ENCODE measurements at regions not wholly inside any gene's neighbourhood (a gene's known extent, or its start where the extent isn't known, plus 50 kb on each side); places are given as distances from the start of the nearest gene placed in this dataset.
"Not testable (repeated sequence)": the region's sequence is repeated elsewhere in the genome, so short reads cannot be mapped to it uniquely, and the experiment has no call there.

DNA sequence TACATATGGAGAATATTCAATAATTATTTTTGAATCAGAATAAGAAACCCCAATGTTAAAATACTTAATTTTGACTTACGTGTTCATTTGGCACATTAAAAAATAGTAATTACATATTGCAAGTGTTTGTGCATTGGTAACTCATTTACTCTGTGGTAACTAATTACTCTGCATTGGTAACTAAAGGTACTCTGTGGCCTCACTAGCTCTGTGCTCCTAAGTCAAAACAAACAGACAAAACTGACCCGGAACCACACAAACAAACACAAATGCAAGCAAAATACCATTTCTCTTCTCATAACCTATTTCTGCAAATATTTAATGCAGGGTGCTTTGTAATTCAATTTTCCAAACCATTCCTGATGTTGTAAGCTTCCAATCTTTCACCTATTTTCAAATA, 1244.3 kb downstream of the REEP3 start:
- in situ Hi-C loops (cut with MboI; ENCODE audit: low sequenced_read_pairs) = no loop called here

DNA sequence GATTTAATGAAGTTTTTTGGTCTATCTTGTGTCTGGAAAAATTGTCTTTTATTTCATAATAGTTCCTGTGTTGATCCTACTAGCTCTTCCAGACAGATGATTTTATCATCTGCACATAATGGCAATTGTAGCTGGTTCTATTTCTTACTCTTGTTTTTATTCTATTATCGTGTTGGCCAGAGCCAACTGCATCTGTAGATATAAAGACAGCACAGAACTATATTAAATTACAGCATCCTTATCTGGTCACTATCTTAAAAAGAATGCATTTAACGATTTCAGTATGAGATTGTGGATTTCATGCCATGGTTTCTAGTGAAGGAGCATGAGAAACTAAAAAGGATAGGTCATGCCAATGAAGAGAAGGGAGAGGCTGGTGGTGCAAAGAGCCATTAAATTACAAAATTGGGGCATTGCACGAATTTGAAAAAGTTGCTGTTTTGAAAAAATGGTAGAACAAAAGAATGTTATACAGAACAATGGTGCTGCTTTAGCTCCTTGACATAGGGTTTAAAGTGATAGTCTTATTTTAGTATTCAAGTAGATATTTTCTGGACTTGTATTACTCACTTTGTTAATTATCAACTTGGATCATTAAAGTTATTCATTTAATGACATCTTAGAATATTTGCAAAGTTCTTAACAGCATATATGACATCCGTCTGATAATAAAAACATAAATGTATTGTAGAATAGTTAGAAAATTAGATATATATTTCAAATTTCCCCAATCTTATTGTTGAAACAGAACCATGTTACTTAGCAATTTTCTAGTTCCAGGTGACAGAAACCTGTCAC, 1250.3 kb downstream of the REEP3 start:
- in situ Hi-C loops (cut with MboI; ENCODE audit: low sequenced_read_pairs) = no loop called here

DNA sequence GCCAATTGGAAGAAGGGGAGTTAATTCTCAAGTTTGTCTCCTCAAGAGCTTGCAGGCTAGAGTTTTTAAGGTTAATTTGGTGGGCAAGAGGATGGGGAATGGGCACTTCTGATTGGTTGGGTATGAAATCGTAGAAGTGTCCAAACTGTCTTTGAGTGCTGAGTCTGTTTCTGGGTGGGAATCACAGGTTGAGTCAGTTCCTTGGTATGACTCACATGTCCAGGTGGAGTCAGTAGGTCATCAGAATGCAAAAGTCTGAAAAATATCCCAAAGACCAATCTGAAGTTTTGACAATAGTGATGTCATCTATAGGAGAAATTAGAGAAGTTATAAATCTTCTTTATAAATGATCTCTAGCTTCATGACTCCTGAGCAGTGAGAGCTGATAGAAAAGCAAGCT, 1252.2 kb downstream of the REEP3 start:
- in situ Hi-C loops (cut with MboI; ENCODE audit: low sequenced_read_pairs) = no loop called here

DNA sequence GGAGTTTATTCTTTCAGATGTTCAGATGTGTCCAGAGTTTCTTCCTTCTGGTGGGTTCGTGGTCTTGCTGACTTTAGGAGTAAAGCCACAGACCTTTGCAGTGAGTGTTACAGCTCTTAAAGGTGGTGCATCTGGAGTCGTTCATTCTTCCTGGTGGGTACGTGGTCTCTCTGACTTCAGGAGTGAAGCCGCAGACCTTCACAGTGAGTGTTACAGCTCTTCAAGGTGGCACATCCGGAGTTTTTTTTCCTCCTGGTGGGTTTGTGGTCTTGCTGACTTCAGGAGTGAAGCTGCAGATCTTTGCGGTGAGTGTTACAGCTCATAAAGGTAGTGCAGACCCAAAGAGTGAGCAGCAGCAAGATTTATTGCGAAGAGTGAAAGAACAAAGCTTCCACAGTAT, 1263.2 kb downstream of the REEP3 start:
- in situ Hi-C loops (cut with MboI; ENCODE audit: low sequenced_read_pairs) = not testable (repeated sequence)

DNA sequence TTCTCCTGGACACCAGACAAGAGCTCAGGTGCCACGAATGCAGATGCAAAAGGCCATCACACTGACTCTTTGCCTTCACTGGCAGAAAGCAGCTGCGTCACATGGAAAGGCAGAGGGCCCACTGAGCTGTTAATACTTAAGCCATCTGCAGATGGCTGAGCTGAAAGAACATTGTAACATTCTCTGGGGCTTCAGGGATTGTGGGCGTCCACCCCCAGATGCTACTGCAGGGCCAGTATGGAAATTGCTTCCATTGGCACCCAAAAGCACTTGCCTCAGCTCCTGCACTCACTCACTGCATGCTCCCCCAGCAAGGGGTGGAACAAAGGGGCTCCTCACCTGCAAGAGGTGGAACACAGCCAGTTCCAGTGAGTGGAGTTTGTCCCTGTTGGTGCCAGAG, 1264.6 kb downstream of the REEP3 start:
- in situ Hi-C loops (cut with MboI; ENCODE audit: low sequenced_read_pairs) = no loop called here

DNA sequence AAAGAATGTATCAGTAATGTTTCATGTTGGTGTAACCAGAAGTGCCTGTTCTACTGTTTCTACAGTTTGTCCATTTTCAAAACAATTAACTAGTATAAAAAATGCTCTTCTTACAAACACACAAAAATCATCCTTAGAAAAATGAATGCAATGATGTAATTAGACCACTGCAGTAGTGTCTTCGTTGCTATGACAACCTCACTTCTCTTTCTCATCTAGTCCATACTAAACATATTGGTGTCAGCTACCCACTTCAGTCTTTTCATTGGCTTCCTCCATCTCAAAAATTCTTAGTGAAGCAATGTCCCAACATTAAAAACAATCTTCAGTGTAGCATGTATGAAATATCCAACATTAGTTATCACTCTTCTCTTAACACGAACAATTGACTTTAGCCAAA, 1265.8 kb downstream of the REEP3 start:
- in situ Hi-C loops (cut with MboI; ENCODE audit: low sequenced_read_pairs) = no loop called here

DNA sequence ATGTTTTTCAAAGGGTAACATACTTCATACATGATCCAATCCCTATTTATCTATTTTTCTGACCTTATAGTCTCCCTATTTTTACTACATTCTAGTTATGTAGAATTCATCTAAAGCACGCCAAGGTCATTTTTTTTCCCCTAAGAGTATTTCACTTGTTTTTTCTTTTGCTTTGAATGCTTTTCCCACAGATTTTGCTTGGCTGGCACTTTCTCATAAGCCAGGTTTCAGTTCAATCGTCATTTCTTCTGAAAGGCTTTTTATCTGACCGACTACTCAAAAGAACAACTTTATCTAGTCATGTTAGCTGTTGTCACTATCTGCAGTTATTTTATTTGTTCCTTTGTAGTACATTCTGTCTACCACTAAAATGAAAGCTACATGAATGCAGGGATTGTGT, 1274.6 kb downstream of the REEP3 start:
- in situ Hi-C loops (cut with MboI; ENCODE audit: low sequenced_read_pairs) = no loop called here

DNA sequence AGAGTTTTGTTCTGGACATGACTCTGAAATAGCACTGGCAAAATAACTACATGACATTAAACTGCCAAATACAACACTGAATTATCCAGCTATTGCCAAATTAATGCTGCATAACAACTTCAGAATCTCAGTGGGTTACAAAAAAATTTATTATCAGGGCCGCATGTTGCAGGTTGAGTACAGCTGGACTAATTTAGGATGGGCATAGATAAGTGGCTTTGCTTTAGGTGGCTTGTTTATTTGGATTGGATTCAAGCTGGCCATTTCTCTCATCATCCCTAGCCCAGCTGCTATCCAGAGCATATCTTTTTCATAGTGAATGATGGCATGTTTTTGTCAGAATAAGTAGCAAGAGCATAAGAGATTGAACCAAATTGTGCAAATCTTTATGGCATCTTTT, 1277.1 kb downstream of the REEP3 start:
- in situ Hi-C loops (cut with MboI; ENCODE audit: low sequenced_read_pairs) = no loop called here

DNA sequence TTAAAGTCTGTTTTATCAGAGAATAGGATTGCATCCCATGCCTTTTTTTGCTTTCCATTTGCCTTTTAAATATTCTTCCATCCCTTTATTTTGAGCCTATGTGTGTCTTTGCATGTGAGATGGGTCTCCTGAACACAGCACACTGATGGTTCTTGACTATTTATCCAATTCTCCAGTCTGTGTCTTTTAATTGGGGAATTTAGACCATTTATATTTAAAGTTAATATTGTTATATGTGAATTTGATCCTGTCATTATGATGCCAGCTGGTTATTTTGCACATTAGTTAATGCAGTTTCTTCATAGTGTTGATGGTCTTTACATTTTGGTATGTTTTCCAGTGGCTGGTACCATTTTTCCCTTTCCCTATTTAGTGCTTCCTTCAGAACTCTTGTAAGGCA, 1287.0 kb downstream of the REEP3 start:
- in situ Hi-C loops (cut with MboI; ENCODE audit: low sequenced_read_pairs) = not testable (repeated sequence)

DNA sequence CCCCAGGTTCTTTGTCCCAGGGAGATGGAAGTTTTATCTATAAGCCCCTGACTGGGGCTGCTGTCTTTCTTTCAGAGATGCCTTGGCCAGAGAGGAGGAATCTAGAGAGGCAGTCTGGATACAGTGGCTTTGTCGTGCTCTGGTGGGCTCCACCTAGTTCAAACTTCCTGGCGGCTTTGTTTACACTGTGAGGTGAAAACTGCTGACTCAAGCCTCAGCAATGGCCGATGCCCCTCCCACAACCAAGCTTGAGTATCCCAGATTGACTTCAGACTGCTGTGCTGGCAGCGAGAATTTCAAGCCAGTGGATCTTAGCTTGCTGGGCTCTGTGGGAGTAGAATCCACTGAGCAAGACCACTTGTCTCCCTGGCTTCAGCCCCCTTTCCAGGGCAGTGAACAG, 1288.8 kb downstream of the REEP3 start:
- in situ Hi-C loops (cut with MboI; ENCODE audit: low sequenced_read_pairs) = not testable (repeated sequence)

DNA sequence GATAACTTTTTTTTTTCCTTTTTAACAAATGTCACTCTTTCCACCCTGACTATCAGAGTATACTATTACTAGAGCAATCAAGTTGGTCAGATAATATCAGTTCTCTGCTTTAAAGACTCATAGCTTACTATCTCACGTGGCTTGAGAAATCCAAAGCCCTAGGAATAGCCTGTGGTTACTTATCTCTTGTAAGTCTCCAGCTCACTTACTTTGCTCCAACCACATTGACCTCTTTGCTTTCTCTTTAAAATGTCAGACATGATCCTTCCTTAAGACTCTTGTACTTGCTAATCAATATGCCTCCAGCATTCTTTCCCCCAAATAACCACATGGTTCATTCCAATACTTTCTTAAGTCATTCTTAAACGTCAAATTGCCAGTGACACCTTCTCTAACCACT, 1292.2 kb downstream of the REEP3 start:
- in situ Hi-C loops (cut with MboI; ENCODE audit: low sequenced_read_pairs) = no loop called here

DNA sequence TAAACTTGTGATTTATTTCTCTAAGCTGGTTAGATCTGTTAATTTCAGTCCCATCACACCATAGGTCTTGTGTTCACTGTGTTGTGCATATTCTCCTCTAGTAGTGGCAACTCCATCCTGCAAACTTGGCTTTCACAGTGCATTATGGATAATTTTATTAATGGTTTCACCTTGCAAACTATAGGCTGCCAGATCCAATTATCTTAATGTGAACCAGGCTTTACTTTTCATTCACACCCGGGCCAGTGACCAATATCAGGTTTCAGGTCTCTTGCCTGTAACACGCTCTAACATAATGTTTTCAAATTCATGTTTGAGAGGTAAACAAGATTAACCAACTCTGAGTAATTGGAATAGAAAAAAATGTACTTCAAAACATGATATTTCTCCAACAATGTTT, 1293.0 kb downstream of the REEP3 start:
- in situ Hi-C loops (cut with MboI; ENCODE audit: low sequenced_read_pairs) = no loop called here

DNA sequence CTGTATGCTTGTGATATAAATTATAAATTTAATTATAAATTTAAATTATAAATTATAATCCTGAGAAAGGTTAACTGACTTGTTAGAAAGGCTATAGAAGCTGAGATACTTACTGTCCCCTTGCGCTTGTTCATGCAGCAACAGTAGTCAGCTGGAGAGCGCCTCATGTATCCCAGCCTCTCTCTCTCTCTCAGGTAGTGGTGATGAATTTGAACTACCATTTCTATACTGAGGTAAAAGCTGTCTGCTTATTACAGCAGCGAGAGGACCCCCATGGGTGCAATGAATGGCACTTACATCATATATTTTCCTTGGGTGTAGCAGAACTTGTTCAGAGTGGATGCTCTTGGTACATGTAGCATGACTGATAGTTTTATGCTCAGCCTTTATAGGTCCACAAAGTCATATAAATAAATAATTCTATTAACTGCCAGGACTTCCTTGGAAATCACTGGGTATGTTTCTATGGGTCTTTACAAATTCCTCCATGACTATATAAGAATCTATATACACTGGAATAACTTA, 1308.7 kb downstream of the REEP3 start:
- in situ Hi-C loops (cut with MboI; ENCODE audit: low sequenced_read_pairs) = loop anchor here (25.0 kb wide), 1 partner anchor 107 kb away; no protein-coding TSS in a partner anchor

DNA sequence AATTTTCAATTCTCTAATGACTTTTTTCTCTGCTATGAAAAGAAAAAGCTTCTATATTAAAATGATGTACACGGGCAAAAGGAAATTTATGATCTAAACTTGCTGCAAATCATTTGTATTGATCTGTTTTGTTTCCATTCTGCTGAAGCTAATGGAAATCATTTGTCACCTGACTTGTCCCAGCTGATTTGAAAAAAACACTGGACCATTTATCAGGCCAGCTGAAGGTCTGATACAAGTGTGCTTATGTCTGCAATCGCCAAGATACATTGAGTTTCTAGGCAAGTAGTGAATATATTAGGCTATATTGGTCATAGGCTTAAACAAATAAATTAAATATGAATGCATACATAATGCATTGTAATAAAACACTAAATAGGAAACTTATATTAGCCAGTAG, 1309.7 kb downstream of the REEP3 start:
- in situ Hi-C loops (cut with MboI; ENCODE audit: low sequenced_read_pairs) = loop anchor here (25.0 kb wide), 1 partner anchor 106 kb away; no protein-coding TSS in a partner anchor

DNA sequence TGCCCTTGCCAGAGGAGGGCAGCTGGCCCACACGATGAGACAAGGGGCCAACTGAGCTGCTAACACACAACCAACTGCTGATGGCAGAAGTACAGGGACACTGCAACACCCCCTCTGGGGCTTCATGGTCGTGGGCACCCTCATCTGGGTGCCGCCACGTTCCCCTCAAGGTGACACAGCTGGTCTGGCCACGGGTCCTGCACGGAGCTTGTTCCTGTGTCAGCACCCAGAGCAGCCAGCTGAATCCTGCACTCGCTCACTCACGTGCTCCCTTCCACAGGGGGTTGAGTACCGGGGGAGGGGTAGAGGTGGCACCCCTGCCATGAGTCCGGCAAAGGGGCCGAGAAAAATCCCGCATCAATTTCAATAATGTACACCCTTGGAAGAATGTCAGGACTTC, 1319.1 kb downstream of the REEP3 start:
- in situ Hi-C loops (cut with MboI; ENCODE audit: low sequenced_read_pairs) = loop anchor here (25.0 kb wide), 1 partner anchor 97 kb away; no protein-coding TSS in a partner anchor

DNA sequence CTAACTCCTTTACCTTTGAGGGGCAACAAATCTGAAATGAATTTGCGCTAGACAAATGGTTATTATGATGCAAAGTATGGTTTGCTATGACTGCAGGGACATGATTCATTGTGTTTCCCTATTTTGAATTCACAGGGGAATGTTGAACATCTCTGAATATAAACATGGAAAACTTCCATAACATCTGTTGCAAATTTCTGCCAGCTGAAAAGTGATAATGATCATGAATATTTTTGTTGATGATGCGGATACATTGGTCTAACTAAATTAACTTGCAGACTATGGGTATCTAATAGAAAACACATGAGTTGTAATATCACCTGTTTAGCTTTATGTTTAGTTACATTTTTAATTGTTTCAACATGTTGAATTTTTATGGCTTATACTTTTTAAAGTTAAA, 1325.5 kb downstream of the REEP3 start:
- in situ Hi-C loops (cut with MboI; ENCODE audit: low sequenced_read_pairs) = loop anchor here (25.0 kb wide), 1 partner anchor 91 kb away; no protein-coding TSS in a partner anchor

DNA sequence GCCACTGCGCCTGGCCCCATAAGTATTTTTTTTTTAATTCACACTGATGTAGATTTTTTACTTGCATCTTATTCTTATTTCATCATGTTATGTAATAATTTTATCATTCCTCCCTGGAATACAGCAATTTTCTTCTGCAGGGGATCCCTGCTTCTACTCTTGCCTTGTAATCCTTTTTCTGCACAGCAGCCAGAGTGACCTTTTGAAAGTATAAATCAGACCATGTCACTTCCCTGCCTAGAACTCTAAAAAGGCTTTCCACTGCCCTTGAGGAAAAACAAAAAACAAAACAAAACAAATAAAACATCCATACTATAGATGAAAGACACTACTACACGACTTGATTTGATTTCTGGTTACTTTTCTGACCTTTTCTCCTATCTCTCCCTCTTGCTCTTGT, 1334.7 kb downstream of the REEP3 start:
- in situ Hi-C loops (cut with MboI; ENCODE audit: low sequenced_read_pairs) = no loop called here

DNA sequence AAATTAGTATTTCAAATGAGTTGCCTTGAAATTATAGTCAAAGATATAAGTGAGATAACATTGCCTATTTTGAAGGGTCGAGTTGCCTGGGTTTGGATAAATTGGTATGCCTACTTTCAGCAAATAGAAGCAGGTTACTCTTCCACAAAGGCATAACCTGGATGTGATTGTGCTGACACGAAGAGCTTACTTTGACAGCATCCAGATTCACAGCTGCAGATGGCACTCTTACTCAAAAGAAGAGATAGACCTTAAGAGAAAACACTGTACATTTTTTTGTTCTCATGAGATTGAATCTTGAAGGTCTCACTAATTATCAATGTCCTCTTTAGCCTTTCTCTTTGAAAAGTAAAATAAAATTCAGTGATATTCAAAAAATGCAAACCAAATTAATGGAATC, 1338.7 kb downstream of the REEP3 start:
- in situ Hi-C loops (cut with MboI; ENCODE audit: low sequenced_read_pairs) = no loop called here

DNA sequence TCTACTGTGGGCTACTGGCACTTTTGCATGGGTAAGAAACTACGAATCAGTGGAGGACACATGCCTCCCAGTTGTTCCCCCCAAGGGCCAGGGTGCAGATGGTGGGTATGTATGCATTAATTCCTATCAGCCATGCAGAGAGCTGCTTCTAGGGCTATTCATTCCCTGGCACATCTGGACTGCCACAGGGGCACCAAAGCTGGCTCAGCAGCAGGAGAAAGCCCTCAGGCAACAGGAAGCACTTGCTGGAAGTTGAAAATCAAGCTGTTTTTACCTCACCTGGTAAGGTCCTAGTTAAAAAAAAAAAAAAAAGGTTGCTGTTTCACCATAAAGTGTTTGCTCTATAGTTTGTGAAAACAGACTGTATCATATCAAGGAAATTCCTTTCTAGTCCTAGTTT, 1342.6 kb downstream of the REEP3 start:
- in situ Hi-C loops (cut with MboI; ENCODE audit: low sequenced_read_pairs) = no loop called here

DNA sequence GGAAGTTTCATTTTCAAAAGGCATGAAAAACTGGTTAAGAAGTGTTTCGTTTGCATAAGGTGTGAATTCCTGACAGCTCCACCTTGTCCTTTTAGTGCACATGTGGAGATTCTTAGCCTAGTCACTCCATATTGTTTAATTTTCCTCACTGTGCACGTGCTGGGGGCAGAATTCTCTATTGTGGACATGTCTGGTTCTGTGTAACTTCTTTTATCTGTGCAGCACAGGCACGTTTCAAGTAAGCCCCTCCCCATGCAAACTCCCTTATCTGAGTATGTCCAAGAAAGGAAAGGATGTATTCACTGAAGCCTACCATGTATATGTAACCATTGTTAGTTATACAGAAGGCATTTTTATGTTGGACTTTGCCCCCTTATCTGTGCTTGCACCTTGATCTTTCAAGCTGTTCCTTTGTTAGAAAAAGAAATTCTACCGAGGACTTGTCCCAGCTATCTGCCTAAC, 1346.3 kb downstream of the REEP3 start:
- in situ Hi-C loops (cut with MboI; ENCODE audit: low sequenced_read_pairs) = no loop called here

DNA sequence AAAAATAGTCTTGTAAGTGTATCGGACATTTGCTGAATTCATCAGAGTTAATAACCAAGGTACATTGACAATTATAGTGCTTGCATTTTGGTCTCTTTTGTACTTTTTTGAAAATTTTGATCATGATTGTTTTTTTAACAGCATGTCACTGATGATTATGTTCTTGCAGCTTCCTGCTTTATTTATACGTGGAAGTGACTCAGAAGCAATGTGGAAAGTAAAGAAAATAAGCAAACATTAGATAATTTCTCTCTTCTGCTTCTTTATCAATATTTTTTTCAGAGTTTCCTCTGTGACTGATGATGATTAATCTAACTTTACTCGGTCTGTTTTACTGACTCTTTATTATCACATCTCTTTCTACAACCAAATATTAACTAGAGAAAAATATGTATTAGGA, 1351.9 kb downstream of the REEP3 start:
- in situ Hi-C loops (cut with MboI; ENCODE audit: low sequenced_read_pairs) = no loop called here

DNA sequence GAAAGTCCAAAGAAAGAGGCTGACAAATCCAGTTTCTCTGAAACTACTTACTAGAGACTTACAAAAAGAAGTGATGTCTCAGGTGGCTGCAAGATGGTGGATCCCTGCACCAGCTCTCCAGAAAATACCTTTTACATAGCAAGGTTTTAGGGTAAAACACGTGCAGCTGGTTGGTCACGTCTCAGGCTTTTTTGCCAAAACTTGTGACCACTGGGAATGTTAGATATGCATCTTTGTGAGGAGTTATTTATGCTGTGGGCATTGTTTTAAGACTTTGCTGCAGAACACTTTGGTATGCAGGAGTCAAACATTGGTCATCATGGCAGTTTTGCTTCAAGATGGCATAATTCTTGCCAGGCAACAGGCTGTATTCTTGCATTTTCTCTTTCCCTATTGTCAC, 1352.8 kb downstream of the REEP3 start:
- in situ Hi-C loops (cut with MboI; ENCODE audit: low sequenced_read_pairs) = no loop called here

DNA sequence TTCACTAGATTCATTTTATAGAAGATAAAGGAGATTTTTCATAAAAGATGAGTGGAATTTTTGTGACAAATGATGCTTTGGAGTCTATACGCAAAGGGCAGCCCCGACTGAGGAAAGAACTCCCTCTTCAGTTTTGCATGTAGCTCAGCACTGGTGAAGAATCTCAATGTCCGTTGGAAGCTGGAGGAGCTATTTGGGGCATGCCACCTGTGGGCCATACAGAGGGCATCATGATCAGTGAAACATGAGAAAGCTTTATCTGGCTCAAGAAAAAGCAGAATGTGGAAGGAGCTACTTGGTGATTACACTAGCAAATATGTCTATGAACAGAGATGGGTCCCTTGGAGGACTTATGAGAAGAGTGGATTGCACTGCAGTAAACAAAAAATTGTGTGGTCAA, 1359.3 kb downstream of the REEP3 start:
- in situ Hi-C loops (cut with MboI; ENCODE audit: low sequenced_read_pairs) = no loop called here

All from HL-60/S4 (cell line).